ENCODE measurements at regions not wholly inside any gene's neighbourhood (a gene's known extent, or its start where the extent isn't known, plus 50 kb on each side); places are given as distances from the start of the nearest gene placed in this dataset.

GRCh38 chr1:234692966-234693580 is 83.1 kb upstream of the IRF2BP2 start:
- no peak for ATAC-seq
- in situ Hi-C loops (cut with HindIII; ENCODE audit: extremely low pct_ligation_motif_present, low pct_unique_long_range_greater_than_20kb) (no loop called here), intact Hi-C loops (cut with micrococcal nuclease; ENCODE audit: unreplicated experiment) (no loop called here)
- no peaks in the 10 kb centered on the region for H3K79me2 ChIP-seq (ENCODE audit: insufficient read depth, low read length)
- H2AFZ ChIP-seq (ENCODE audit: low read length): no peak overlapping the region
- H3K4me1 ChIP-seq (ENCODE audit: insufficient read depth, low read length): peaks cover 13% of the 10 kb centered on the region; the same call in 1 of the 2 replicates
- ChIA-PET POLR2A (interaction anchor here (0.8 to 1.9 kb wide), 3 partner anchors 23 to 82 kb away, joined by 3 to 10 read pairs (median 5); no protein-coding TSS in a partner anchor), CTCF (ENCODE audit: low intra/inter-chr PET ratio, low total read pairs) (no interaction called here)
- H3K27ac ChIP-seq (ENCODE audit: extremely low read length, insufficient read depth, low read length): no peak overlapping the region
- no peaks in the 10 kb centered on the region for H4K20me1 ChIP-seq (ENCODE audit: insufficient read depth, low read length)
- no peaks in the 10 kb centered on the region for H3K27me3 ChIP-seq (ENCODE audit: control insufficient read depth in 1 of 2, insufficient read depth in 2 of 2, low read length in 2 of 2)
- 88% methylated on average over 4 of the region's 4 CpGs for WGBS (ENCODE audit: low lambda C conversion rate)
- H3K9me3 ChIP-seq (ENCODE audit: low read length): no peaks in the 10 kb centered on the region
- no peak overlapping the region for H3K9ac ChIP-seq (ENCODE audit: insufficient read depth, low read depth, low read length)
- no peak for DNase-seq (ENCODE audit: low spot score)
- no TSS peak for BruUV-seq (replicated peaks)
- FAIRE-seq: no peak
- no peak overlapping the region for H3K4me3 ChIP-seq (replicated peaks in 1 of 3; ENCODE audit: insufficient read depth in 1 of 3, low read depth in 2 of 3, low read length in 3 of 3)
- H3K4me2 ChIP-seq (ENCODE audit: low read depth, low read length): no peak overlapping the region
- no peaks in the 10 kb centered on the region for H3K36me3 ChIP-seq (replicated peaks in 1 of 2; ENCODE audit: control insufficient read depth in 1 of 2, insufficient read depth in 2 of 2, low read length in 2 of 2)
- TF ChIP-seq EEA1 (CRISPR knock-in tag; IDR thresholded peaks at IDR 0.05; ENCODE audit: borderline replicate concordance) (no peak), ZNF136 (CRISPR knock-in tag; IDR thresholded peaks at IDR 0.05; ENCODE audit: low read depth) (no peak), GPBP1L1 (CRISPR knock-in tag; IDR thresholded peaks at IDR 0.05) (no peak), SAP130 (CRISPR knock-in tag; IDR thresholded peaks at IDR 0.05; ENCODE audit: low read depth) (no peak), AHDC1 (CRISPR knock-in tag; IDR thresholded peaks at IDR 0.05; ENCODE audit: borderline replicate concordance) (no peak), HMGXB4 (CRISPR knock-in tag; IDR thresholded peaks at IDR 0.05; ENCODE audit: borderline replicate concordance in 1 of 2, low read depth in 1 of 2) (no peak), KDM2A (CRISPR knock-in tag; IDR thresholded peaks at IDR 0.05; ENCODE audit: borderline replicate concordance, low read depth) (no peak), ZSCAN20 (CRISPR knock-in tag; IDR thresholded peaks at IDR 0.05; ENCODE audit: borderline replicate concordance) (no peak), ZNF766 (CRISPR knock-in tag; IDR thresholded peaks at IDR 0.05; ENCODE audit: borderline replicate concordance) (no peak), ATM (IDR thresholded peaks at IDR 0.05; ENCODE audit: borderline replicate concordance) (no peak), TFDP2 (CRISPR knock-in tag; IDR thresholded peaks at IDR 0.05) (no peak), ATF1 (CRISPR knock-in tag; IDR thresholded peaks at IDR 0.05) (no peak), ZNF430 (CRISPR knock-in tag; IDR thresholded peaks at IDR 0.05) (no peak), DMAP1 (CRISPR knock-in tag; IDR thresholded peaks at IDR 0.05) (no peak), ZFP36 (IDR thresholded peaks at IDR 0.05; ENCODE audit: borderline replicate concordance, low read depth, low read length, partially characterized antibody) (no peak)
